ENCODE measurements at regions not wholly inside any gene's neighbourhood (a gene's known extent, or its start where the extent isn't known, plus 50 kb on each side); places are given as distances from the start of the nearest gene placed in this dataset.
"Not testable (repeated sequence)": the region's sequence is repeated elsewhere in the genome, so short reads cannot be mapped to it uniquely, and the experiment has no call there.

- no peak for DNase-seq
Measured at GRCh38 chr5:159658266-159658925, 257.9 kb upstream of the ADRA1B start.

GRCh38 chr5:159660401-159660800, 255.9 kb upstream of the ADRA1B start:
- peak; percentile 38 for DNase-seq

- DNase-seq = no peak
Measured at GRCh38 chr5:159663986-159664385, 252.3 kb upstream of the ADRA1B start.

- no peak for DNase-seq
Measured at GRCh38 chr5:159667286-159667685, 249.0 kb upstream of the ADRA1B start.

GRCh38 chr5:159668556-159668955, 247.7 kb upstream of the ADRA1B start:
- no peak for DNase-seq

- peak; percentile 9 for DNase-seq
Measured at GRCh38 chr5:159669559-159669958, 246.7 kb upstream of the ADRA1B start.

- DNase-seq = no peak
Measured at GRCh38 chr5:159671886-159672285, 244.4 kb upstream of the ADRA1B start.

GRCh38 chr5:159673538-159673937, 242.7 kb upstream of the ADRA1B start:
- DNase-seq = no peak

GRCh38 chr5:159678657-159679392, 237.5 kb upstream of the ADRA1B start:
- DNase-seq = no peak

- no peak for DNase-seq
Measured at GRCh38 chr5:159680095-159680494, 236.2 kb upstream of the ADRA1B start.

- no peak for DNase-seq
Measured at GRCh38 chr5:159681661-159682060, 234.6 kb upstream of the ADRA1B start.

GRCh38 chr5:159682623-159683022, 233.7 kb upstream of the ADRA1B start:
- no peak for DNase-seq

GRCh38 chr5:159687892-159688291, 228.4 kb upstream of the ADRA1B start:
- DNase-seq = not testable (repeated sequence)

GRCh38 chr5:159695741-159696294, 220.5 kb upstream of the ADRA1B start:
- DNase-seq = no peak

GRCh38 chr5:159697530-159697929, 218.8 kb upstream of the ADRA1B start:
- DNase-seq = no peak

GRCh38 chr5:159698322-159698721, 218.0 kb upstream of the ADRA1B start:
- DNase-seq = no peak

- no peak for DNase-seq
Measured at GRCh38 chr5:159700016-159700415, 216.3 kb upstream of the ADRA1B start.

- no peak for DNase-seq
Measured at GRCh38 chr5:159702301-159702700, 214.0 kb upstream of the ADRA1B start.

- DNase-seq = no peak
Measured at GRCh38 chr5:159702826-159703225, 213.5 kb upstream of the ADRA1B start.

- DNase-seq = peak; percentile 29
Measured at GRCh38 chr5:159704160-159704559, 212.1 kb upstream of the ADRA1B start.

- DNase-seq = no peak
Measured at GRCh38 chr5:159705948-159706347, 210.3 kb upstream of the ADRA1B start.

- DNase-seq = no peak
Measured at GRCh38 chr5:159708090-159708489, 208.2 kb upstream of the ADRA1B start.

- DNase-seq = no peak
Measured at GRCh38 chr5:159712672-159713071, 203.6 kb upstream of the ADRA1B start.

- DNase-seq = no peak
Measured at GRCh38 chr5:159713254-159713653, 203.0 kb upstream of the ADRA1B start.
